OCI-LY3 (cell line): ENCODE measurements at regions not wholly inside any gene's neighbourhood (a gene's known extent, or its start where the extent isn't known, plus 50 kb on each side); places are given as distances from the start of the nearest gene placed in this dataset.

Source experiments
- CTCF ChIP-seq: fragments of 200-600, 300-600 bp; sonication (generic); IDR thresholded peaks from 2 replicates; pipeline ENCODE4 v1.5.1; 2014; ENCODE audit warnings: antibody characterized with exemption, low read length, low read depth
- EZH2phosphoT487 ChIP-seq: fragments of 200-600 bp; shearing (Covaris generic); IDR thresholded peaks from 2 replicates; pipeline ENCODE4 v1.6.1; 2018; ENCODE audit warnings: antibody characterized with exemption, mixed run types, low read depth

- TF ChIP-seq CTCF = no peak
- TF ChIP-seq EZH2phosphoT487 = no peak
Measured at GRCh38 chr19:20453425-20453935, 112.1 kb downstream of the ZNF737 start.
